Osteocyte (in vitro differentiated cells): ENCODE measurements at regions not wholly inside any gene's neighbourhood (a gene's known extent, or its start where the extent isn't known, plus 50 kb on each side); places are given as distances from the start of the nearest gene placed in this dataset.

Experiments used
- DNase-seq: peaks from one replicate; pipeline ENCODE4 v3.0.0; 2021; ENCODE audit warnings: mixed read lengths; ENCODE audit not compliant: unreplicated experiment; ENCODE audit errors: extremely low spot score
- H3K27ac Mint-ChIP-seq: one replicate; pipeline ENCODE4 v1.8.0; 2021; ENCODE audit warnings: mild to moderate bottlenecking, mixed read lengths; ENCODE audit not compliant: unreplicated experiment
- H3K27me3 Mint-ChIP-seq: one replicate; pipeline ENCODE4 v1.8.0; 2021; ENCODE audit warnings: mixed read lengths; ENCODE audit not compliant: unreplicated experiment
- H3K36me3 Mint-ChIP-seq: one replicate; pipeline ENCODE4 v1.8.0; 2021; ENCODE audit warnings: mixed read lengths; ENCODE audit not compliant: unreplicated experiment
- H3K4me1 Mint-ChIP-seq: one replicate; pipeline ENCODE4 v1.8.0; 2021; ENCODE audit warnings: mixed read lengths; ENCODE audit not compliant: unreplicated experiment
- H3K4me3 Mint-ChIP-seq: one replicate; pipeline ENCODE4 v1.8.0; 2021; ENCODE audit warnings: mild to moderate bottlenecking, moderate library complexity, mixed read lengths; ENCODE audit not compliant: unreplicated experiment
- H3K9me3 Mint-ChIP-seq: one replicate; pipeline ENCODE4 v1.8.0; 2021; ENCODE audit warnings: mixed read lengths; ENCODE audit not compliant: unreplicated experiment
- TF ChIP-seq, protein P1 (sequence below): fragments of 200-600 bp; sonication (generic); IDR thresholded peaks from 2 replicates; pipeline ENCODE4 v1.5.0; 2021; ENCODE audit warnings: antibody characterized with exemption, mild to moderate bottlenecking, moderate library complexity

DNA sequence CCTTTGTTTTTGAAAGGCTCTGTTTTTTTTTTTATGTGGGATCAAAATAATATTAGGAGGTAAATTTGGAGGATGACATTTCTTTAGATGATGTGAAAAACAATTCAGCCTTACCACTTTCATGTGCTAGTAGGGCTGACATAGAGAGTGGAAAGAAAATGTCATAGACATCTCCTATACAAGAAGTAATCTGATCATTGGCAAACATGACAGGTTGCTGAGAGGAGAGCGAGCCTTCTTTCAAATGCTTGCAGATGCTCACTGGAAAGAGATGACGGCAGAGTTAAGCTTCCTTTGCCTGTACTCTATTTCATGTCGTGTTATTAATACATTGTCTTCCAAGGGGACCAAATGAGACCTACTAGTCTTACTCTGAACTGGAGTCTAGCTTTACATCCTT lies 160.1 kb upstream of the DAP start:
- Mint-ChIP-seq H3K36me3 (no peaks in the 10 kb centered on the region), H3K9me3 (peaks cover 3% of the 10 kb centered on the region), H3K4me1 (no peaks in the 10 kb centered on the region), H3K4me3 (no peak overlapping the region), H3K27me3 (peaks cover 20% of the 10 kb centered on the region), H3K27ac (no peak overlapping the region)
- TF ChIP-seq, protein P1, sequence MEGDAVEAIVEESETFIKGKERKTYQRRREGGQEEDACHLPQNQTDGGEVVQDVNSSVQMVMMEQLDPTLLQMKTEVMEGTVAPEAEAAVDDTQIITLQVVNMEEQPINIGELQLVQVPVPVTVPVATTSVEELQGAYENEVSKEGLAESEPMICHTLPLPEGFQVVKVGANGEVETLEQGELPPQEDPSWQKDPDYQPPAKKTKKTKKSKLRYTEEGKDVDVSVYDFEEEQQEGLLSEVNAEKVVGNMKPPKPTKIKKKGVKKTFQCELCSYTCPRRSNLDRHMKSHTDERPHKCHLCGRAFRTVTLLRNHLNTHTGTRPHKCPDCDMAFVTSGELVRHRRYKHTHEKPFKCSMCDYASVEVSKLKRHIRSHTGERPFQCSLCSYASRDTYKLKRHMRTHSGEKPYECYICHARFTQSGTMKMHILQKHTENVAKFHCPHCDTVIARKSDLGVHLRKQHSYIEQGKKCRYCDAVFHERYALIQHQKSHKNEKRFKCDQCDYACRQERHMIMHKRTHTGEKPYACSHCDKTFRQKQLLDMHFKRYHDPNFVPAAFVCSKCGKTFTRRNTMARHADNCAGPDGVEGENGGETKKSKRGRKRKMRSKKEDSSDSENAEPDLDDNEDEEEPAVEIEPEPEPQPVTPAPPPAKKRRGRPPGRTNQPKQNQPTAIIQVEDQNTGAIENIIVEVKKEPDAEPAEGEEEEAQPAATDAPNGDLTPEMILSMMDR, result no peak
- DNase-seq, result no peak

DNA sequence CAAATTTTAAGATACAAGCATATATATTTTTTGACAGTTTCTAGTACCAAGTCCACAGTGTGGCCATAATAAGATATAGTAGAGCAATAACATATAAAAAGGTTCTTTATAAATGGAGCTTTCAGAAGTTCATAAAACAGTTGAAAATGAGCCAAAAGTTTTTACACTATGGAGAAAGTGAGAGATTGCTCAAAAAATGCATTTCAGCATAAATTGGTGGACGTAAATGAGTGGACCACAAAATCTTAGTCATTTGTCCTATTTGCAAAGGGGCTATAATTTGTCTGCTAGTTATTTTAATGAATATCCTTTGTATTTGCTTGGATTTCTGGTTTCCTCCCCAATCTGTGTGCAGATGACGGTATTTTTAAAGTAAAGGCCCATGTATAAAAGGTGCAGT lies 159.4 kb upstream of the DAP start:
- TF ChIP-seq, protein P1, result no peak
- peaks cover 20% of the 10 kb centered on the region for H3K27me3 Mint-ChIP-seq
- no peaks in the 10 kb centered on the region for H3K4me1 Mint-ChIP-seq
- DNase-seq, result no peak
- H3K9me3 Mint-ChIP-seq, result peaks cover 3% of the 10 kb centered on the region
- H3K27ac Mint-ChIP-seq, result no peak overlapping the region
- H3K4me3 Mint-ChIP-seq, result no peak overlapping the region
- no peaks in the 10 kb centered on the region for H3K36me3 Mint-ChIP-seq

DNA sequence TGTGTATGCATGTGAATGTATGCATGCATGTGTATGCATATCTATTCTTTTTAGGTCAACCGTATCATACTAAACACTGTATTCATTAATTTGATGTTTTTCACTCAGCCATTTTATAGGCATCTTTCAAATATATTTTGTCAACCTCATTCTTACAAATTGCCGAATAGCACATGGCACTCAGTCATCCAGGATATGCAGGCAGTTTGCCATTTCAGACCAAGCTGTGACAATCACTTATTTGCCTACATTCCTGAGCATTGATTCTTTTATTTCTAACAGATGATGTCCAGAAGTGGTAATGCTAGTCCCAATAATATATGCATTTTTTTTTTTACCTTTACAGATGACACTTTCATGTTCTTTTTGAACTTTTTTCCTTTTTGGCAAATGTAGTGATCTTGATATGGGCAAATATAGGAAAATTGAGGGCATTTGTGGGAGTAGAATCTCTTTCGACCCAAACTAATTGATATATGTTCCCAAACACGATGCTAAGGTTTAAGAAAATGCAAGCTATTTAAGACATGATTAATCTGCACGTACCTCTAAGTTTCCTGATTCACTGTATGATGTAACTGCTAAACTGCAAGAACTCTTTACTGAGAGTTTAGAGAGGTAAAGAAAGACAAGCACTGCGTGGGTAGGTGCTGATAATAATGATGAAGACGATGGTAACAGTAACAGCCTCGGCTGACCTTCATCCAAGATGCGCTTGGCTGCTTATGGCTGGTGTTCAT lies 153.9 kb upstream of the DAP start:
- H3K4me1 Mint-ChIP-seq, result no peaks in the 10 kb centered on the region
- no peak overlapping the region for H3K4me3 Mint-ChIP-seq
- TF ChIP-seq, protein P1, result no peak
- no peaks in the 10 kb centered on the region for H3K36me3 Mint-ChIP-seq
- DNase-seq, result no peak
- H3K9me3 Mint-ChIP-seq, result no peaks in the 10 kb centered on the region
- H3K27me3 Mint-ChIP-seq, result peaks cover 25% of the 10 kb centered on the region
- no peak overlapping the region for H3K27ac Mint-ChIP-seq

DNA sequence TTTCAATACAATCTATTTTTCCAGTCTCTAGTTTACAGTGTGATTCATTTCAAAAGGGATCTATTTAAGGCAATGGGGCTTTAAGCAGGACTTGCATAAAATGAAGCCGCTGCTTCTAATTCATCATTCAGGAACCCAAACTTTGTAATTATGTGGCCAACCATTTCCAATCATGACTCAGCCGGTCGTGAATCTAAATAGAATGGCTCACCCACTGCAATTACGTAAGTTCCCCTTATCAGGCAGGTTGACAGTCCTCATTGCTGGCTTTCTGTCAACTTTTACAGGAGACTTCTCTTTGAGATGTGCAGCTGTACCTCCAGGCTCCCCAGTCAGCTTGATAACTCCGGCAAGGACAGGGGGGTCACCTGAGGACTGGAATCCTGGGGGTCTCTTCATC lies 152.8 kb upstream of the DAP start:
- no peaks in the 10 kb centered on the region for H3K4me1 Mint-ChIP-seq
- H3K4me3 Mint-ChIP-seq, result no peak overlapping the region
- H3K27me3 Mint-ChIP-seq, result peaks cover 20% of the 10 kb centered on the region
- H3K9me3 Mint-ChIP-seq, result no peaks in the 10 kb centered on the region
- H3K36me3 Mint-ChIP-seq, result no peaks in the 10 kb centered on the region
- TF ChIP-seq, protein P1, result no peak
- no peak overlapping the region for H3K27ac Mint-ChIP-seq
- no peak for DNase-seq

DNA sequence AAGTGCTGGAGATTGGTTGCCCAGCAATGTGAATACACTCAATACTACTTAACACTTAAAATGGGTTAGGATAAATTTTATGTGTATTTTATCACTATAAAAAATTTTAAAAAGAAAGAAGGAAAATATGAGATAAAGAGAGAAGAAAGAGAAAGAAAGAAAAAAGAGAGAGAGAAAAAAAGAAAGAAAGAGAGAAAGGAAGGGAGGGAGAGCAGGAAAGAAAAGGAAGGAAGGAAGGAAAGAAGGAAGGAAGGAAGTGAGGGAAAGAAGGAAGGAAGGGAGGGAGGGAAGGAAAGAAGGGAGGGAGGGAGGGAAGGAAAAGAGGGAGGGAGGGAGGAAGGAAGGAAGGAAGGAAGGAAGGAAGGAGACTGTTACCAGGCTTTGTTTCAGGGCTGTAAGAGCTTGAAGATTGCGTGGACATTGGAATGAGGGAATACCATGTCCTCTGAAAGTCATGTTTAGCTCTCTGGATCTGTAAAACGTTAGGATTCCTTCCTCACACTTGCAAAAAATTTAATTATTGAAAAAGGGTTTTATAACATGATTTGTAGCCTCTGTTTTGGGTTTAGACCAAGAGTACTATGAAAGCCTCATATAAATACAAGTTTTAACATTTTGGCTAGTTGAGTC lies 152.3 kb upstream of the DAP start:
- DNase-seq, result no peak

More for the DNA sequence above, 152.3 kb upstream of the DAP start:
- TF ChIP-seq, protein P1, result no peak
- Mint-ChIP-seq H3K4me3 (no peak overlapping the region), H3K9me3 (no peaks in the 10 kb centered on the region), H3K36me3 (no peaks in the 10 kb centered on the region), H3K27me3 (peaks cover 19% of the 10 kb centered on the region), H3K4me1 (no peaks in the 10 kb centered on the region), H3K27ac (no peak overlapping the region)
